GM19455 (cell line): ENCODE measurements at regions not wholly inside any gene's neighbourhood (a gene's known extent, or its start where the extent isn't known, plus 50 kb on each side); places are given as distances from the start of the nearest gene placed in this dataset.
A peak's percentile ranks its signal among the peaks of the same experiment; 100 is the strongest.

Experiments used
- ATAC-seq: cut with Tn5 transposase; IDR thresholded peaks from one replicate; pipeline ENCODE4 v1.9.1; 2021; ENCODE audit not compliant: unreplicated experiment

DNA sequence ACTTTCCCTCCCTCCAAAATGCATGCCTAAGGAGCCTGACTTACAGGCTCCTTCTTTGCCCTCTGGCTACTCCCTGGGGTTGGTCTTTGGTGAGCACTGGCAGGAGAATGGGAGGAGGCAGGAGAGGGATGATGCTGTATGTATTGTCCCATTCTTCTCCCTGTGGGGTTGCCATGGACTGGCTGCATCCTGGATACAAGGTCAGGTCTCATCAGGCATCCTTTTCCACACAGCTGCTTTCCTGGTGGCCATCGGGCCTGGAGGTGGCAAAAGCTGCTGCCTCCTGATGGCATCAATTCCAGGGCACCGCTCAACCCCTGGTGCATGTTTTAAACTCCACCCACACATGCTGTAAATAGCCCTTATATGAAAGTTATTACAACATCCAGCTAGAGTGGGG is 257.2 kb downstream of the ETS1 start:
- ATAC-seq, result no peak

DNA sequence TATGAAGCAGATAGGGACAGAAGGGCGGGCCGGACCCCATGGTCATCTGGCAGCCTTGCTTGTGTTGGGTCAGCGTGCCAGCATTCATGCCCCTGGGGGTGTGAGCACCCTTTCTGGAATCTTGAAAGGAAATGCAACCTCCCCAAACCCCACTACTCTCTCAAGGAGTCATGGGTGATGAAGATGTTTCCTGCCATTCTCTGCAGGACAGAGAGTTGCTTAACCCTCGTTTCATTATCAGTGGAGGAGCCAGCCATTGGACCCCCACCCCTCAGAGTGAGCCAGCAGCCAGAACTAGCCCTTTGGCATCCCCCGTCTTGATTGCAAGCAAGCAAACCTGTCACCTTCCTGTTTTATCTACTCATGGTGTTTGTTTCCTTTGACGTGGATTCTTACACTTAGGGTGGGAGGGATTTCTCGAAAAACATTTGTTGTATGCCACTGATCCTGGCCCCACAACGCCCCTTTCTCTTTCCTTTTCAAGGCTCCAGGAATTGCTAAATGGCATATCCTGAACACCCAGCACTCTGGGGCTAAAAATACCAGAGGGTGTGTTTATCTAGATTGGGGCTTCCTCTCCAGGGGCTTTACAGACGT is 258.3 kb downstream of the ETS1 start:
- no peak for ATAC-seq

DNA sequence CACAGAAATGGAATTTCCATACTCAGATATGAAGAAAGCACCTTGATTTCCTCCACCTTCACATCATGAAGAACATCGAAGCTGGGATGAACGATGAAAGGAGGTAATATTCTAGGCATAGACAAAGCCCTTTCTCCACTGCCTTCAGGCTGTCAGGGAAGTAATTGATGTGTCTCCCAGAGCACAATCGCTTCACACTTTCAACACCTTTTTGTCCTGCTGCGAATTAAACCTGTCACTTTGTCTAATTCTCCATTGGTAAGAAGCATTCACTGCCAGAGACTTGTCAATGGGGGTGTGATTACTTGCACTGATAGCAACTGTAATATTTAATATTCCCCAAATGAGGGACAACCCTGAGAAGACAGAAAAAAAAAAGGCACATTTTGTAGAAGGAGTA is 260.1 kb downstream of the ETS1 start:
- no peak for ATAC-seq

DNA sequence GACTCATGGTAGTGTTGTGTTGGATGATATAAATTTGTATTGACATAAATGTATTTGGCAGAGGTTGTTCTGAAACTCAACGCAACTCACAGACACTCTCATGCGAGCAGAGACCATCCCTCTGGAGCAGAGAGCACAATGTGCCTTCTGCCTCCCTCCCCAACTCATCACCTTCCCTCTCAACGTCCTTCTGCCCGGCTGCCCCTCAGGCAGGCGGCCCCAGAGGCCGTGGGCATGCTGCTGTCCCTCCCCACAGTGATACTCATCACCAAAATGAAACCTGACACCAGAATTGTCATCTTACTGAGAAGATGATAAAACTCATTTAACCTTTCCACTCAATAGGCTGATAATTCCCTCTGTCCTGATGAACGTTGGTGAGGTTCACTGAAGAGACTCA is 260.6 kb downstream of the ETS1 start:
- no peak for ATAC-seq

DNA sequence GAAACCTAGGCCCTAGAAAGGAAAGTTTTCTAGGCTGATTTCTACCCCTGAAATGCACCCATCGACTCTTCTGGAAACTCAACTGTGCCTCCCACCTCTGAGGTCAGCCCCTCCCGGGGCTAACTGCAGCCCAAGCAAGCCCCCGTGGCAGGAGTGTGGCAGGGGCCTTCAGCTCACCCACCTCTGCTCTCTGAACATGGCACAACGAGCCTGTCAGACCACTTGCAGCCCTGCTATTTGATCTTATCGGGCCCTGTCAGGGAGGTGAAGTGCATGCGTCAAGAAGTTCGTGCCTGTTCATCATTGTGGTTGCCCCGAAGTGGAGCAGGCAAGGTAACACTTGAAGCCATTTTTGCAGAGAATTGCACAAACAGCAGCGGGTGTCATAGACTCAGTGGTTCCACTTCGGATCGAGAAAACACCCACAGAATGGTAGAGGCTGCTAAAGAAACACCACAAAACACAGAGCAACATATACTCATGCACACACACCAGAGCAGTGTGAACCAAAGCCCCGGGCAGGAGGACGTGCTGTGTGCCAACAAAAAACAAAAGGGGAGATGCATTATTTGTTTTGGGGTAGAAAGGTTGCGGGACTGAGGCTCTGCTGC is 262.7 kb downstream of the ETS1 start:
- ATAC-seq, result no peak

DNA sequence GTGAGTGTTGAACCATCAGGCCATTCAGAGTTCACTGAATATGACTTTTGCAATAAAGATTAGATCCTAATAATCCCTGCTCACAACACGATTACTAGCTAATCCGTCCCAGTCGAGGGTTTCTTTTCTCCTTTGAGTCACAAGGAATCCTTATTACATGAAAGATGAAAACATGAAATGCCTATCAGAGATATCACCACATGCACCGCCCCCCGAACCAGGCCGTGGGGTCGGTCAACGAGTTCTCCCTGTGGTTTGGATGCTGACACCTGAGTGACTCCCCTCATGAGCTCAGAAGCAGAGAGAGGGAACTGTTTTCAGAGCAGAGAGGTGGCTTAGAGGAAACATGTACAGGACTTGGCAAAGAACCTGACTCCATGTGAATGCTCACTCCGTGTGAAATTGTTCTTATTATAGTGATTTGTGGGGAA is 263.3 kb downstream of the ETS1 start:
- ATAC-seq, result no peak

DNA sequence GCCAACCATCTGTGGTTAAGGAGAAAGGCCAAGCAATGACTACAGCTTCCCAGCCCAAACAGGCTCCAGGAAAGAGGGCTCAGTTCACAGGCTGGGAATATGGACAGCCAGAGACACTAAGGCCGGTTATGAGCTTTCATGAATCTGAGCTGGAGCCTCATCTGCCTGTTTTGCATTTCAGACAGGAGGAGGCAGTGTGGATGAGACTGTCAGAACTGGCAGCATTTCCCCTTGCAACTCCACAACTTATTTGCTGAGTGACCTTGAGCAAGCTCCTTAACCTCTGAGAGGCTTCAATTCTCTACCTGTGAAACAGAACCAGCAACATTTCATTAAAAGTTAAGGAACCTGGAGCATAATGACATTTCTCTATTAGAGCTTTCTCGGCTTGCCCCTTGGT is 264.0 kb downstream of the ETS1 start:
- no peak for ATAC-seq

DNA sequence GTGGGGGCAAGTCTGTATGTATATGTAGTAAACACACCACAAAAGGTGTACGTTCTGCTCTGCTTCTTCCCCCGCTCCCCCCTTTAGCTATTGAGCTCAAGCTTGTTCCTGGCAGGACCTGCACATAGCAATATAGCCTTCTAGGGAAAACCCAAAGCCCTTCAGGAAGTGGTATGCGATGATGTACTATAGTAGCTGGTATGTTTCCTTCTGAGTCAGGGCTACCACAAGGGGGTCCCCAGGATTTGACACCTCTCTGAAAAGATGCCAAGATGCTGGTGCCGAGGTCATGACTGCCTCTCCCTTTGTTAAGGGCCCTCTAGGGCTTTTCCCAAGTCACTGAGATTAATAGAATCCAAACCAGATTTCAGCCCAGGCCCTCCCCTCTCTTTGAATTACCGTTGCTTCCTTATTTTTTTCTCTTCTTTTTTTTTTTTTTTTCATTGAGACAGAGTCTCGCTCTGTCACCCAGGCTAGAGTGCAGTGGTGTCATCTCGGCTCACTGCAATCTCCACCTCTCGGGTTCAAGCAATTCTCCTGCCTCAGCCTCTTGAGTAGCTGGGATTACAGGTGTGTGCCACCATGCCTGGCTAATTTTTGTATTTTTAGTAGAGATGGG is 268.4 kb downstream of the ETS1 start:
- peak; percentile 78 for ATAC-seq

DNA sequence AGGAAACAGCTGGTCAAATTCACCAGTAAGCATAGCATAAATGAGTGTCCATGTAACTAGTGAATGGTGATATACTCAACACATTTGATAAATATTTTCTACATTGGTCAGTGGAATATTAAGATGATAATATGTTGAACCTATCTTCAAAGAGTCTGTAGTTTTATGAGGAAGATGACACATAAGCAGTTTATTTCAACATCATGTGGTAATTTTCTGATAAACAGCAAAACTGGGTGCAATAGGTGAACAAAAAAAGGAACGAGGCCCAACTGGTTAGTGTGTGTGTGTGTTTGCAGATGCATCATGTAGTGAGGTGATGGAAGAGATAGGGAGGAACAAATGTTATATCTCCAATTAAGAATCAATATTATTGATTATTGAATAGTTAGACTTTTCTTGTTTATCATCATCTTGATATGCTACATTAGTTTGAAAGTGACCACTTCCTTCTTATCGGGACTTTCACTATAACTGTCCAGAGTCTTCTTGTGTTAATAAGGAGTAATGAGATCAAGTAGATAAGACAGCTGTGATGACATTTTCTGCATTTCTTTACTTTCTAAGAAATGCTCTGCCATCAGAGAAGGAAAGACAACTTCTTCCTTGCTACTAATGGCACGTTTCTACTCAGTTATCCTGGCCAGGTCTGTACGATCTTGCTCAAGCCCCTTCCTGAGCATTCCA is 270.7 kb downstream of the ETS1 start:
- no peak for ATAC-seq

DNA sequence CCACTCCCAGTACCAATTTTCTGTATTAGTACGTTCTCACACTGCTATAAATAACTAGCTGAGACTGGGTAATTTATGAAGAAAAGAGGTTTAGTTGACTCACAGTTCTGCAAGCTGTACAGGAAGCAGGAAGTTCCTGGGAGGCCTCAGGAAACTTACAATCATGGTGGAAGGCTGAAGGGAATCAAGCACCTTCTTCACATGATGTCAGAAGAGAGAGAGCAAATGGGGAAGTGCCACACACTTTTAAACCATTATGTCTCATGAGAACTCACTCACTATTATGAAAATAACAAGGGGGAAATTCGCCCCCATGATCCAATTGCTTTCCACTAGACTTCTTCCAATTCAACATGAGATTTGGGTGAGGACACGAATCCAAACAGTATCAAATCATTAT is 271.4 kb downstream of the ETS1 start:
- no peak for ATAC-seq

DNA sequence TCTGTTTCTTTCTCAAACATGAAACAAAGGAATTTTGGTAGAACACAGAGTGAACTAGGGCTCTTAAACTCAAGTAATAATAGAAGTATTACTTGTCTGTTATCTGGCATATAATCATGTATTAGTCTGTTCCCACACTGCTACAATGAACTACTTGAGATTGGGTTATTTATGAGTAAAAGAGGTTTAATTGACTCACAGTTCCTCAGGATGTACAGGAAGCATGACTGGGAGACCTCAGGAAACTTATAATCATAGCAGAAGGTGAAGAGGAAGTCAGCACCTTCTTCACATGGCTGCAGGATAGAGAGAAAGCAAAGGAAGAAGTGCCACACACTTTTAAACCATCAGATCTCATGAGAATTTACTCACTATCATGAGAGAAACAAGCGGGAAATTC is 273.4 kb downstream of the ETS1 start:
- ATAC-seq, result no peak

DNA sequence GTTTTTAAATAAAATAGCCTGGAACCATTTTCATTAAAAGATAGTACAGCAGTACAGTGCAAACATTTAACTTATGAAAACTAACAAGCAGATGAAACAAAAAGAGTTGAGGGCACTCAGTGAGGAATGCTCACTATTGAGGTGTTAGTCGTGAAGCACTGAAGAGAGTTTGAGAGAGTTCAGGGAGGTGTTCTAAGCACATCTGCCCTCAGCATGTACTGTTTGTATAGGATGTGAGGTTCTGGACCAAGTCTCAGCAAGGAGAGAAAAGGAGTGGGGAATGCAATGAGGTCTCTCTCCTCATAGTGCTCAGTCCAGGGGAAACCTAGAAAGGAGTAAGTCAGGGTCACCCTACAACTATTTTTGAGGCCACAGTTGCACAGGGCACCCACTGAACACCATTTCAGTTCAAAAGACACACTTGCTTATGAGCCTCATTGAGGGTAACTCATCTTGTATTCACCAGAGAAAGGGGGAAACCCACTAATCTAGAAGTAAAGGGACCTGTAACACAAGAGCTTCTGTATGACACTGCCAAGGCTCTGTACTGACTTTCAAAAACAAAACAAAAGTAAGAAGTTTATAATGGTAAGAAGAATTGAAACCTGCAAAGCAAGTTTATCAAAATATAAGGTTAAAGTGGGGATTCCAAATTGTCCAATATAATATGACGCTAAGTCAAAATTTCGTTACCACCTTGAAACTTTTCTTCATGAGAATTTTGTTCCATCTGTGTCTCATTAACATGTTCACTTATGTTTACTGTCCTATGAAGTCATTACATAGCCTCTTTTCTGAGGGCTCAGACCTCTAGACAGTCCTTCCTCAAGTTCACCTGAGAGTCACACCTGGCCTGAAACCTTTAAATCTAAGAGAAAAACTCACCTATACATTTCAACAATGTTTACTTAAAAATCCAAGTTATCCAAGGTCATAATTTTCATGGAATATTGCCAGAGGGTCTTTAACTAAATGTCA is 275.3 kb downstream of the ETS1 start:
- ATAC-seq, result no peak

DNA sequence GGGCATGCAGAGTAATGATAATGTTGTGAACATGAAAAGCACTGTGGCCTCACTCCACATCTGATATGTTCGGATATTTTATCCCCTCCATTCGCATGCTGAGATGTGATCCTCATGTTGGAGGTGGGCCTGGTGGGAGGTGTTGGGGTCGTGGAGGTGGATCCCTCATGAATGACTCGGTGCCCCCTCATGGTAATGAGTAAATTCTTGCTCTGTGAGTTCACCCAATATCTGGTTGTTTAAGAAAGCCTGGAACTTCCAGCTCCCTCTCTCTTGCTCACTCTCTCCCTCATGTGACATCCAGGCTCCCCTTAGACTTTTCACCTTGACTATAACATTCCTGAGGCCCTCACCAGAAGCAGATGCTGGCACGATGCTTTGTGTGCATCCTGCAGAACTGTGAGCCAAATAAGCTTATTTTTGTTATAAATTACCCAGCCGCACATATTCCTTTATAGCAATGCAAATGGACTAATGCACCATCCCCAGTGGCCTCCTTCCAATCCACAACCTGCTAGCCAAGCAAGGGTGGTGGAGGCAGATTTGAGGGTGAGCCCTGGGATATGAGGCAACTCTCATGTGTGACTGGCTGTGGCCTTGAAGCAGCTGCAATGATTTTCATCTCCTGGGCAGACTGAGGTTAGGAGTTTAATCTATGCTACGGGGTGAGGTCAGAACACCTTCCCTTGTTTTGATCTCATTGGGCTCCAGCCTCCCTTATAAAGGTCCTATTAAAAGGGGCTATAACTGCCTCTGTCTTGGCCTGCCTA is 276.5 kb downstream of the ETS1 start:
- ATAC-seq, result no peak

DNA sequence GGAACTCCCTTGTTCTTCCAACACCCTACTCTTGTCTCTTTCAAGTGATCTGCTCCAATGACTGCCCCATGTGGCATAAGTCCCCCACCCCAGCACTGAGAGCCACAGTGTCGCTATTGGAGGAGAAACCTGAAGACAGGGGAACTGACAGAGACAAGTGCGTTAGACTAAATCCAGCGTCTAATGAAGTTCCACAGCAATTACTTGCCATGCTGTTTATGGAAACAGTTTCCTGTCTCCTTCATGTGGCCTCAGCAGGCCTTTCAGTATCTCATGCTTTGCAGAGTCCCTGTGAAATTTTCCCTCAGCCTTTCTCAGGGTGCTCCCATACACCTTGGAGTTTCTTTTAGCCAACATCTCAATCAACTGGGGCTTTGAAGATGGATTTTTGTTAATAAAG is 277.4 kb downstream of the ETS1 start:
- no peak for ATAC-seq

DNA sequence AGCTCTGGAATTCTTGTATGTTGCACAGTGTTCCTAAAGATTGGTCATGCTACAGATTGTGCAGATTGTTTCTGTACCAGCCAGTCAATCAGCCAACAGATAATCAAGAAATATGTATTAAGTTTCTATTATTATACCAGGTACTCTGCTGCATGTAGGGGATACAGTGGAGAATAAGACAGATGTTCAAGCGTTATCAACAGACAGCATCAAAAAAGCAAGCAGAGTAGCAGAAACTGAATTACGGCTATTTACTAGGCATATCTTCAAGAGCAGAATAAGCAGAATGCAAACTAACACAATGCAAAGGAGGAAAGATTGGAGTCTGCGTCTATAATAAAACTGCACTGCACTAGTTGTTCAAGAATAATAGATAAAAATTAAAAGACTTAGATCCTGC is 278.6 kb downstream of the ETS1 start:
- ATAC-seq, result no peak

DNA sequence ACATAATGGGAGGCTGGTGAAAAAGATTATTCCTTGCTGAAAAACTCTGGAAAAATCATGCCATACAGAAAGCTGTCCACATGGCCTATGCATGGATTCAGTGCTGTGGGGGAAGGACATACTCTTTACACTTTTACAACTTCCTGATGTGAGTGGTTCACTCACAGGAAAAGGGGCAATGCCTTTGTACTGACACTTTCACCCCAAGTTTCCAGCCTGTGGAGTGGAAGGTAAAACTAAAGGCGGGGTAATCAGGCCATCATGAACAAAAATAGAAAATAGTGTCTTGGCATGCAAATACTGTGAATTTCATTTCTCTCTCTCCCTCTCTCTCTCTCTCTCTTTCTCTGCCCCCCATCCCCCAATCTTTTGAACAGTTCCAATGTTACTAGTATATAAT is 281.8 kb downstream of the ETS1 start:
- ATAC-seq, result no peak

DNA sequence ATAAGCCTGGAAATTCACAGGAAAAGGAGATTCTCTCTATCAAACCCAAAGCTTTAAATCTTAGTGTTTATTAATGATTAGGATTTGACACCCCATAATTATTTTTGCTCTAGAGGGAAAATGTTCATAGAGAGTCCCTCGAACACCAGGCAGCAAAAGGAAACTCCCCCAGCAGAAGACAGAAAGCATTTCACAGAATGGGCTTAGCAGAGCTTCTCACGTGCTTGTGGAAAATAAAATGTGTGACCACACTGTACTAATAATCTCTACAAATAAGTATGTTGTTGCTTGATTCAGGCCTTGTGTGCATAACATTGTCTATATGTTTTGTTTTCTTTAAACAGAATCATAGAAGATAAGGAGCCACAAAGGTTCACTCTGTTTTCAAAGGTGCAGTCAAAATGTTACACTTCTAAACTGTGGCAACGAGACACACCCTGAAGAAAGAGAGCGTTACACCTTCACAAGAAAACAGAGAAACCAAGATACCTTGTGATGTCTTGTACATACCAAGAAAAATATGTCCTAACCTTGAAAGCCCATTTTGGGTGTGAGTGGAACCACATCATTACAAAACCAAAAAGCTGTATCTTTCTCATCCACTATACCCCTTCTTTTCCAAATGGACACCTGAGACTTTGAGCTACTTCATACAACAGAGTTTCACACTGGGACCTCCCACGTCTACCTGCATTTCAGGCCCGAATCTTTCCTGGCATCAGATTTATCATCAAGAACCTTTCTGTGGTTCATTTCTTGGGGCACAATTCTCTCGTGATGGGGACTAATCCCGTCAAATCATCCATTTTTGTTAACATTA is 282.5 kb downstream of the ETS1 start:
- no peak for ATAC-seq

DNA sequence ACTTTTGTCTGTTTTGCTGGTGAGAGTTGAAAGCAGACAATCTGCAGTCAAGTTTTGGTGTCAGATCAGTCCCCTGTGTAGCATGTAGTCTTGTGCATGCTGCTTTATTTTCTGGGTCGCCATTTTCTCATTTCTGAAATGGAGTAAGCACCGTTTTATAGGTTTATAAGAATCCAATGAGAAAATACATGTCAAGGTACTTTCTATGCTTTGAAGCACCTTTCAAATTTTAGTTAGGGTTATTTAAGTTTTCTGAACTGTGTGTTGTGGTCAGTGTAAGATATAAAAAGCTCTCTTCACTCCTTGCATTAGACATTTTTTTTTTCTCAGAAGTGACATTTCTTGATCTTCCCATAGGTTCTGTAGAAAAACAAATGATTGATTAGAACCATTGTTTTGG is 283.2 kb downstream of the ETS1 start:
- no peak for ATAC-seq

DNA sequence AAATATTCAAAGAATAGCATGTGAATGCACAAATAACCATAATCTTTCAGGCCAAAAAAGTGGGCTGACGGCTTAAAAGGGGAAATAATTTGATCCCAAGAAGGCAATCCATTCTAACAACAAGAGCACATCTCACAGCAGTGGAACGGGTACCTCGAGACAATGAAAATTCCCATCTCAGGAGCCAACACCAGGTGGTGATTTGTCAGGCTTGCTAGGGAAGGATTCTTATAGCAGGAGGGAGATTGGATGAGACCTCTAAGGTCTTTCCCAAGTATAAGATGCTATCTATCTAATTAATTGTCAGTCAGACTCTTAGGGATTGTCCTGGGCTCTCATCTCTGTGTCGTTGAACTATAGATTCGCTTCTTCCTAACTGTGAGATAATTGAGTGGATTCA is 284.0 kb downstream of the ETS1 start:
- no peak for ATAC-seq
